HG03558 (cell line): ENCODE measurements at regions not wholly inside any gene's neighbourhood (a gene's known extent, or its start where the extent isn't known, plus 50 kb on each side); places are given as distances from the start of the nearest gene placed in this dataset.

Experiments
- ATAC-seq: cut with Tn5 transposase; IDR thresholded peaks from one replicate; pipeline ENCODE4 v1.9.1; 2021; ENCODE audit warnings: moderate number of reproducible peaks; ENCODE audit not compliant: unreplicated experiment; ENCODE audit errors: extremely low read depth

- no peak for ATAC-seq
Measured at GRCh38 chr16:9402293-9402860, 310.9 kb downstream of the HAPSTR1 start.

GRCh38 chr16:9404811-9405210 lies 313.4 kb downstream of the HAPSTR1 start:
- no peak for ATAC-seq

GRCh38 chr16:9406038-9406712 lies 314.7 kb downstream of the HAPSTR1 start:
- no peak for ATAC-seq

GRCh38 chr16:9407206-9407758 lies 315.8 kb downstream of the HAPSTR1 start:
- no peak for ATAC-seq

GRCh38 chr16:9408297-9408878 lies 316.9 kb downstream of the HAPSTR1 start:
- no peak for ATAC-seq

GRCh38 chr16:9409560-9410493 lies 318.4 kb downstream of the HAPSTR1 start:
- no peak for ATAC-seq

- no peak for ATAC-seq
Measured at GRCh38 chr16:9411426-9411825, 320.0 kb downstream of the HAPSTR1 start.

- no peak for ATAC-seq
Measured at GRCh38 chr16:9412031-9412914, 320.8 kb downstream of the HAPSTR1 start.

- no peak for ATAC-seq
Measured at GRCh38 chr16:9412915-9413264, 321.4 kb downstream of the HAPSTR1 start.

GRCh38 chr16:9415545-9415944 lies 324.1 kb downstream of the HAPSTR1 start:
- no peak for ATAC-seq

GRCh38 chr16:9417898-9418297 lies 326.5 kb downstream of the HAPSTR1 start:
- ATAC-seq: no peak

- ATAC-seq: no peak
Measured at GRCh38 chr16:9419161-9419560, 327.7 kb downstream of the HAPSTR1 start.

GRCh38 chr16:9422762-9423513 lies 331.5 kb downstream of the HAPSTR1 start:
- ATAC-seq: no peak

- no peak for ATAC-seq
Measured at GRCh38 chr16:9425236-9425635, 333.8 kb downstream of the HAPSTR1 start.

GRCh38 chr16:9428355-9429005 lies 337.0 kb downstream of the HAPSTR1 start:
- ATAC-seq: no peak

- no peak for ATAC-seq
Measured at GRCh38 chr16:9429646-9430330, 338.3 kb downstream of the HAPSTR1 start.

GRCh38 chr16:9434659-9435058 lies 343.2 kb downstream of the HAPSTR1 start:
- no peak for ATAC-seq

GRCh38 chr16:9436175-9436574 lies 344.7 kb downstream of the HAPSTR1 start:
- ATAC-seq: no peak
